Dermis microvascular lymphatic vessel endothelial cell (primary cell): ENCODE measurements at regions not wholly inside any gene's neighbourhood (a gene's known extent, or its start where the extent isn't known, plus 50 kb on each side); places are given as distances from the start of the nearest gene placed in this dataset.

Experiments
- DNase-seq, 2 donors: peaks; one replicate each; pipeline versions ENCODE4 v3.0.0 to v3.0.0-alpha.2; 2010; ENCODE audit warnings: low read depth in 2 of 2

DNA sequence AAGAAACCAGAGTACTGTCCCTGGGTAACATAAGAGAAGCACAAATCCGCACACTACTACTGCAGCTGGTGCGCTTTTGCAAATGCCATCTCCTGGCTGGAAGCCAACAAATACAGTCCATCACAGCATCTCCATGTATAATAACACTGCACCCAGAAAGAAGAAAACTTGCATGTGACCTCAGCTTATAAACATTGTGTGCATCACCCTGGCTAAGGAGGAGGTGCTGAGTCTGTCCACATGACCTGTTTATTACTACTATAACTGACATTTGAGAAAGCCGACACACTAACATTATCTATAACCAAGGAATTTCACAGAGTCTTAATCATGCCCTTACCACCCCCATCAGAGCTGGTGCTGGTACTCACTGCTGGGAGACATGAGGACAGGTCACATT lies 516.8 kb downstream of the CFAP47 start:
- no peak for DNase-seq

DNA sequence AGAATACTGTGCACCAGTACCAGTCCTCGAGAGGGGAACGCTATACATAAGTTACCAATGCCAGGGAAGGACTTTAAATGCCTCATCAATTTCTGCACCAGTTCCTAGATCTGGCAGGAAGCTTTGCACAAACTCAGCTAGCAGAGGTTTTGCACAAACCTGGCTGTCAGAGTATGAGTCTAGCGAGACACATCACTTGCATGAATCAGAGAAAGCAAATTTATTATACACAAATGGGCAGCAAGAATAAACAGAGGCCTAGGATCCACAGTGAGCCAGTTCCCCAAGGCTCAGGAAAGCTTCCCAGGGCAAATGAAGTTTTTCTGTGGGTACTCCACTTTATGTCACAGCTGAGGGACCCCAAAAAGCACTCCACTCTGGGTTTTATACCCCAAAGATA lies 523.5 kb downstream of the CFAP47 start:
- no peak for DNase-seq

DNA sequence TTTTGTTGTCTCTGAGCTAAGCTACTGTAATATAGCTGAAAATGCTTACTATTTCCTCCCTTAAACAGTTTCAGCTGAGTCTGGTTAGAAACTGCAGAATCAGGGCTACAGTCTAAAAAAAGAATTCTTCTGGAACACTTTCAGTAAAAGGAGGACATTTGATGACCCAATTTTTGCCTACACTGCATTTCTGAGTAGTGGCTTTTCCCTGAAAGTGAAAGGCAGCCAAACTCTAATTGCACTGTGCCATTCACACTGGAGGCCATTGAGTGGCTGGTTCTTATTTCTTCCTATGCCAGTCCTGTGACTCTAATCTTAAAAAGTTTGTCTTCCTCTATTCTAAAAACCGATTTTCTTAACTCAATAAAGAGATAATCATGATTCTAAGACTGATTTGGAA lies 526.0 kb downstream of the CFAP47 start:
- no peak for DNase-seq

DNA sequence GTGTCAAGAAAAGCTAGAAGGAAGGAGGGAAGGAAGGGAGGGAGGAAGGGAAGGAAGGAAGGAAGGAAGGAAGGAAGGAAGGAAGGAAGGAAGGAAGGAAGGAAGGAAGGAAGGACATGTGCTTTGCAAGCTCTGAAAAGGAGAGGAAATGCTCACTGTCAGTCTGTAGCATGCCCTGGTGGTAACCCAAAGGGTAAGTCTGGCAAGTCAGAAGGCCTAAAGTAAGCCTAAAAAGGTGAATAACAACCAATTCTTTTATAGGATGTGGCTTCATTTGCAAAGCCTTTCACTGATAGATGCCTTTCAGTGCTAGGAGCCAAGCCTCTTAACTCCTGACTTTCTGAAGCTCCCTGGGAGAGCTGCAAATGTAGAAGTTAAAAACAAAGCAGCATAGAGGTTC lies 542.6 kb downstream of the CFAP47 start:
- no peak for DNase-seq

DNA sequence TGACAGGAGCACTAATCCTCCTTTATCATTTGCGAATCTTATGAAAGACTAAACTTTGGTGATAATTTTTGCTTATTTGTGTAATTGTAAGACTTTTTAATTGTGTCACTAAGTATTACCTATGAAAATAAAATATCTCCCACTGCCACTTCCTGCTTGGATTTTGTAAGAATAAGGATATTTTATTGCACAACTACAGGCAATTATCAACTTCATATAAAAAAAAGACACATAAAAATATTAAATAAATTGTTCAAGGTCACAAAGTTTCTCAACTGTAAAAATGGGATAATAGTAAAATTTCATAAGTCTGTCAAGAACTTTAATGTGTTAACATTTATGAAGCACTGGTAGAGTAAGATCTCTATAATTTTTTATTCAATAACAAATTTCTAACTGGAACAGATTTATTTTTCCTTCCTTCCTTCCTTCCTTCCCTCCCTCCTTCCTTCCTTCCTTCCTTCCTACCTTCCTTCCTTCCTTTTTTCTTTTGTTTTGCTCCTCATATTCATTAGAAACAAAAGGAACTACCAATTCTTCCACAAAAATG lies 527.6 kb upstream of the FAM47C start:
- DNase-seq: no peak

DNA sequence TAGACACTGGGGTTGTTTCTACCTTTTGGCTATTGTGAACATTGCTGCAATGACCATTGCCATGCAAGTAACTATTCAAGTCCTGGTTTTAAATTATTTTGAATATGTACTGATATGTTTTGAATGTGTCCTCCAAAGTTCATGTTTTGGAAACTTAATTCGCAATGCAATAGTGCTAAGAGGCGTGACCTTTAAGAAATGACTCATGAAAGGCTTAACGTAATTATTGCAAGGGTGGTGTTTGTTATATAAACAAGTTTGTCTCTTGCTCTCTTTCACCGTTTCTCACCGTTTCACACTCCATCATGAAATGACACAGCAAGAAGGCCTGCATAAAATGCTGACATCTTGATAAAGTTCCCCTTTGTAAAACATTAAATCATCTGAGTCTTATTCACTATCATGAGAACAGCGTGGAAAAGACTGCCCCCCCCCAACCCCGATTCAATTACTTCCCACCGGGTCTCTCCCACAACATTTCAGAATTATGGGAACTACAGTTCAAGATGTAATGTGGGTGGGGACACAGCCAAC lies 506.9 kb upstream of the FAM47C start:
- DNase-seq: no peak

DNA sequence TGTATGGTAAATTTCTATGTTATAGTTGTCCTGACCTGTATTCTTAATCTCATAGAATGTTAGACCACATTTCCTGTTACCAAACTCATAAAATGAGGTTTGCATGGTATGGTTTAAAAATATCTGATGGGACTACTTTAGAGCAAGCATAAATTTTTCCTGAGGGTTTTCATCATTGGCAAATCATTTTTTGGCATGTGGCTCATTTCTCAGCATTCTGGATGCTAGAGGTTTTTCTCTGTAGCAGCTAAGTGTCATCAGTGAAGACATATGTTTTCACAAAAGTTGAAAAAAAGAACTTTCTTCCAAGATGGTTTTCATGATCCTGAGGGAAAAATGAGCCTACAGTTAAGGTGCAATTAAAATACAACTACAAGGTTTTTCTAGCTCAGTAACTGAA lies 503.5 kb upstream of the FAM47C start:
- DNase-seq: no peak

DNA sequence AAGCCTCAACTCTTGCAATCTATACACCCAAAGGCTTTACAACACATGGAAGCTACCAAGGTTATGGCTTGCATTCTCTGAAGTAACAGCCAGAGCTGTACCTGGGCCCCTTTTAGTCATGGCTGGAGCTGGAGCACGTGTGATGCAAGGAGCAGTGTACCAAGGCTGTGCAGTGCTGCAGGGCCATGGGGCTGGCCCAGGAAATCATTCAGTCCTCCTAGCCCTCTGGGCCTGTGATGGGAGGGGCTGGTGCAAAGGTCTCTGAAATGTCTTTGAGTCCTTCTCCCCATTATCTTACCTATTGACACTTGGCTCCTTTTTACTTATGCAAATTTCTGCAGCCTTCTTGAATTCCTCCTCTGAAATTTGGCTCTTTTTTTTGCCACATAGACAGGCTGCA lies 500.1 kb upstream of the FAM47C start:
- no peak for DNase-seq

DNA sequence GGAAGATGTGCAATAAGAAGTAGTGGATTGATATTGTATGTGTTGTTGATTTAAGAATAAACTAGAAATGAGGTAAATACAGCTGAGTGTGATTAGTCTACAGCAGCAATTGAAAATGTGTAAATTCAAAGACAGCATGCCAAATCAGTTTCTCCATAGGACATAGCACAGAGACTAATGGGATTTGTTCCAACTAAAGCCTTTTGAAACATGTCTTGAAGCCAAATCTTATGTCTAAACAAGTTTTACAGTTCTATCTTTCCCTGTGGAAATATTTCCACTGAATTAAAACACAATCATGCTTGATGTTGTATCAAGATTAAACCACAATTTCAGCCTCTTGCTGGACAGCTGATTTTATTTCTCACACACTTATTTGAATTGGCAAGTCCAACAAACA lies 497.4 kb upstream of the FAM47C start:
- DNase-seq: no peak

DNA sequence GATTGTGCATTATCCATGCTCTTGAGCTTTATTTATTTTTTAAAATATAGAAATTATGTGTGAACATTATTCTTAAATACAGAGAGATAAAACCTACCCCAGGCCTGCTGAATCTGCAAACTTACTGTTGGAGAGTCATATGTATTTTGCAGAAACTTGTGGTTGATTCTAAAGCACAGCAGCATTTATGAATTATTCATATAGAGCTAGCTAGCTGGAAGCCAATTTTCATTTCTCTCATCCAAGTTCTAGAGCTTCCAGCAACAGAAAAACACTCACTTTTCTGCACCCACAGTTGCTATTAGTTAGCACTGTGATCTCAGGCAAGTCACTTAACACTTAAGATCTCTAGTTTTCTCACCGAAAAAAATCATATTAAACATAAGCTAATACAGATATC lies 479.5 kb upstream of the FAM47C start:
- DNase-seq: no peak

DNA sequence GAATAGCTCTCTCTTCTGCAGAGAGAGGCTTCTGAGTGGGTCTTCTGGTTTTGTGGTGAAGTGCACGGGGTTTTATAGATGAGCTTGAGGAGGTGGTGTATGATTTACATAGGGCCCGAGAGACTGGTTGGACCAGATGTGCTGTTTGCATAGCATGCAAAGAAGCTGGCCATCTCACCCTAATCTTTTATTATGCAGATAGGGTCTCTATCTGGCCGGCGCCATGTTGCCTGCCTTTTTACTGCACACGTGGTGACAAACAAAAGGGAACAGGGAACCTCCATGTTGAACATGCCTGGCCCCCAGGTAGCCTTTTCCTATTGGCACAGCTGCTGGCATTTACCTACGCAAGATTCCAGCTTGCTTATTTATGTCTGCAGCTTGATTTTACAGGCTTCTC lies 473.3 kb upstream of the FAM47C start:
- DNase-seq: no peak

DNA sequence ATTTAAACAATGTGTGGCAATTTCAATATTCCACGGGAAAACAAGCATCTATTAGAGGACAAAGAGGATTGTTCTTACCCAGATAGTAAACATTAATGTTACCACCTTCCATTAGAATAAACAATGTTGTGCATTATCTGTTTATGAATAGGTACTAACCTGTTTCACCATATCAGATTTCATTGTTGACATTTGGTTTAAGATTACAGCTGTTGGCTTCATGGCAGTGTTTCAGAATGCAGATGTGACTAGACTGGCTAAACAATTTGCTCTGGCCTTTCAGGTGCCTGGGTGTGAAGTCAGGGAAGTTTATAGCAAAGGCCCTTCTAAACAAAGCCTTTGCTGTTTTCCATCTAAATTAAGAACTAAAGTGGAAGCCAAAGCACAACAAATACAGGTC lies 464.7 kb upstream of the FAM47C start:
- DNase-seq: no peak

DNA sequence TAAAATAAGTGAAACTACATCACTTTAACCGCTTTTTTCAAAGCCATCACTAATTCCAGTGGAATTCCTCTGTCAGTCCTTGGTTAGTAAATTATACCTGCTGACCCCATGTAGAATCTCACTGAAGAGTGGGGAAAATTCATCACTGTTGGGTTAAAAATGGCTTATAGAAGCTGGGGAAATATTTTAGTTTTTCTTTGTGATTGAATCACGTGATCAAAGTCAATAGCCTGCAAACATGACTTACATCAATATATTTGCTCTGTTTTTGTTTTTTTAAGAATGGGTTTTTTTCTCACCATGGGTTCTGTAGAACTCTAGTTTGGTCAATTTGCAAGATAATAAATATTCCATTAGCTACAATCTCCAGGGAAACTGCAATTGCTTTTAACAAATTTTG lies 445.2 kb upstream of the FAM47C start:
- DNase-seq: no peak

DNA sequence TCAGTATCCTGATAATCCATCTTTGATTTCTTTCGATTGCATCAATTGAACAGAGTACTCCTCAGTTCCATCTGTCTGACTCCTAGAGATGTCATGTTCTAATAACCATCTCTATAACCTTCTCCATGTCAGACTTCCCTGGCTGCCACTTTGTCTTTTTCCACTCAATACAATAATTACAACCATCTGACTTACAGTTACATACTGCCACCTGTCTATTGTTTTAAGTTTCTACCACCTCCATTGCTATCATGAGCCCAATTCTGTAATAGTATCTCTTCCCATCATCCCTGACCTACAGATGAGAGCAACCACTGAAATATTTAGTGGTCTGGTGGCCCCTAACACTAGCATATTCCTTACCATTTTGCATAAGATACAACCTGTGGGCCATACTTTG lies 439.2 kb upstream of the FAM47C start:
- no peak for DNase-seq

DNA sequence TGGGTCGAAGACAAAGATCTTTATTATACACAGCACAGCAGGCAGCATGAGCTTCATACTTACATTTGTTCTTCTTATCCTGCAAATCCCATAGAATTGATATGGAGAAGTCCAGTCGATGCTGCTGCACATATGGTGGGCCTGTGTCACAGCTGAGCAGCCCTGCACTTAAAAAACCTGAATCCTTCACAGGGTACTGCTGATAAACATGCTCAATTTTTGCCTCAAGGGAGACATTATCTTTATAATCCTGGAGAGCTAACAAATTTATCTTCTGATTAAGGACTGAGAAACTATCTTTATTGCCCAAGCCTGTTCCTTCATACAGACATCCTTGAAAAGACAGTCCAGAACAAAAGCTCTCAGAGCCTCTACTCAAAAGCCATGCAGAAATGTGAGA lies 434.4 kb upstream of the FAM47C start:
- no peak for DNase-seq

DNA sequence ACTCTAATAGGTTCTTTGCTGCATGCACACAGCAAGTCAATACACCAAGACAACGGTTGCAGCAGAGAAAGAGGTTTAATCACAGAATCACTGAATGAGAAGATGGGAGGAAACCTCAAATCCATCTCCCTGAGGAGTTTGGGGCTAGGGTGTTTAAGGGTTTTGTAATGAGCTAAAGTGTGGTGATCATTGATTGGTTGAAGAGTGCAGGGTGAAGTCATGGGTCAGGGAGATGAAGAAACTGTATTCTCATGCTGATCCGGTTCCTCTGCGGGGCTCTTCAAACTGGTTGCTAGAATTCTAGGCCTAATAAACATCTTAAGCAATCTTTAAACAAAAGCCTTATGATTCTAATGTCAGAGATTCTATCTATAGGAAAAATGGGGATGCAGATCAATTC lies 432.5 kb upstream of the FAM47C start:
- no peak for DNase-seq

DNA sequence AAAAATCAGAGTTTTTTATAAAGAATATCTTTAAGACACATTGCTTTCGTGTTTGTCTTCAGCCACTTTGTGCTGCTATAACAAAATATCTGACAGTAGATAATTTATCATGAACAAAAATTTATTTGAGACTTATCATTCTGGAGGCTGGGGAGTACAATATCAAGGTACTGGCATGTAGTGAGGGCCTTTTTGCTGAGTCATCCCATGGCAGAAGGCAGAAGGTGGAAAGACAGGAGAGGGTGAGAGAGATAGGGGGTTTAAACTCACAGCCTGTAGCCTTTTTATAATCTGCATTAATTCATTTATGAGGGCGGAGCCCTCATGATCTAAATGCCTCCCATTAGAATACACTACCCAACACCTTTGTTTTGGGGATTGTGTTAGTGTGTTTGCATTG lies 431.2 kb upstream of the FAM47C start:
- no peak for DNase-seq

DNA sequence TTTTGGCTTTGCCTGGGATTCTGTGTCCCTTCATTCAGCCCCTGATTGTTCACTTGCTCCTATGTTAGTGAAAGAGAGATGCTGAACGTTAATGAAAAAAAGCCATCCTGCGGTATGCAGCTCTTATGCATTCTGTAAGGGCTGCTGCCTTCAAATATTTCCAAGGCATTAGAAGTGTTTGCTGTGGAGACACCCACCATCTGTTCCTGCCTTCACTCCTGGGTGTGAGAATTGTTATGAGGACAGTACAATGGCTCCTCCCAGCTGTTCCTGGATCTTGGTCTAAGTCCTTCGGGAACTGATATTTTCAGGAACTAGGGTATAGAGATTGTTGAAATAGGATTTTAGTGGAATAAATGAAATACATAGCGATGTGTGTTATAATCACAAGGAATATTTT lies 427.1 kb upstream of the FAM47C start:
- DNase-seq: no peak

DNA sequence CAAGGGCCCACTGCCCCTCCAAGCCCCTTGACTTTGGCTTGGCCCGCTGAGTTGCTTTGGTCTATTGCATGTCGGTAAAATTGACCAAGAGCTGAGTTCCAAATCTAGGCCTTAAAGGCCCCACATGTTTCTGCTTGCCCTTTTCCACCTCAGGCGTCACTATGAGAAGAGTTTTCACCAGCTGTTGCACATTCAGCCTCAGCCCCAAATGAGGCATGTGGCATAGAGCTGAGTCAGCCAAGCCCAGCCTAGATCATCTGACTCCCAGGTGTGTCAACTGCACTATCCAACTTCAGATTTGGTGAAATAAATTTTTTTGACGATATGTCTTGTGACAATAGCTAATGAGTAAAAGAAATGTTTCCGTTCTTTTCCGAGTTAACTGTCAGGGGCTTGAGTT lies 424.5 kb upstream of the FAM47C start:
- no peak for DNase-seq

DNA sequence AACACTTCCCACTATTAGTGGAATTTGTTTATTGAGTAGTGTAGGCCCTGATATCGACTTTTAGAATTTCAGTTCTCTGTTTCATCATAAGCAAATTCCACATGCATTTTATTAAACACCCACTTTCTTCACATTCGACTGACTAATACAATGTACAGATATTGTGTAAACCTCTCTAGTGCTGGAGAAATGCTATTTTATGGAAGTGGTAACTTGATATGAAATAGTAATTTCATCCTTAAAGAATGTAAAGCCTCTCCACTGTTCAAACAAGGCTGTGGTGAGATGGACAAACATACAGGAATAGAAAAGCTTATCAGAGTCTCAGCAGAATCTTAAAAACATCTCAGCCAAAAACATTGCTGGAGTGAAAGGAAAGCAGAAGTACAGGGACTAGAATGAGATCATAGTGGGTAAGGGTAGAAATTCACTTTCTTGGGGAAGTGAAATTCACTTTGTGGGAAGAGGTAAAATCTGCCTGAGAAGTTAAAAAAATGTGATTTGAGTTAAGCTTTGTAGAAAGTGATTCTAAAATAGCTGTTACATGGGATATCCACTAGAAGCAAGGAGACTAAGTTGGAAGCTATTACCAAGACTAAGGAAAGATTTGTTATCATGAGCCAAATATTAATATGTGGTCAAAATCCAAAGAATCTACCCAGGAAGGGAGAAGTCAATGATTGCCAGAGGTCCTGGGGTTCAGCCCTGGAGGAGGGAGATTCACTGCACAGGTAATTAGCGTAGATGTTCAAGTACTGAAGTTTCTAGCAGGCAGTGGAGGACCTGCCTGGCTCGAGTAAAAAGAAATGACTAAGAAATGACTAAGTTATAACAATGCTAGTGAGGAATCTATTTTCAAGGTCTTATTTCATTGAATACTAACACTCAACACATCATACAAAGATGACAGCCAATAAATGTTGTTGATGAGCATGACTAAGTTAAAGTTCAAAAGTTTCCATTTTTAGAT lies 398.3 kb upstream of the FAM47C start:
- DNase-seq: no peak

DNA sequence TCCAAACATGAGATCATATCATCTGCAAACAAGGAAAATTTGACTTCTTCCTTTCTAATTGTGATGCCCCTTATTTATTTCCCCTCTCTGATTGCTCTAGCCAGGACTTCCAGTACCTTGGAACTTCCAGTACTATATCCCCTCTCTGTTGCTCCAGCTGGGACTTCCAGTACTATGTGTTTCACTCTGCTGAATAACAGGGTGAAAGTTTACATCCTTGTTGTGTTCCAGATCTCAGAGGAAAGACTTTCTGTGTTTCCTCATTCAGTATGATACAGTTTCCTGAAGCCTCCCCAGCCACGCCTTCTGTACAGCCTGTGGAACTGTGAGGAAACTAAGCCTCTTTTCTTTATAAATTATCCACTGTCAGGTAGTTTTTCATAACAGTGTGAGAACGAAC lies 381.3 kb upstream of the FAM47C start:
- peak in 1 of 2 donors; percentile 1 for DNase-seq

DNA sequence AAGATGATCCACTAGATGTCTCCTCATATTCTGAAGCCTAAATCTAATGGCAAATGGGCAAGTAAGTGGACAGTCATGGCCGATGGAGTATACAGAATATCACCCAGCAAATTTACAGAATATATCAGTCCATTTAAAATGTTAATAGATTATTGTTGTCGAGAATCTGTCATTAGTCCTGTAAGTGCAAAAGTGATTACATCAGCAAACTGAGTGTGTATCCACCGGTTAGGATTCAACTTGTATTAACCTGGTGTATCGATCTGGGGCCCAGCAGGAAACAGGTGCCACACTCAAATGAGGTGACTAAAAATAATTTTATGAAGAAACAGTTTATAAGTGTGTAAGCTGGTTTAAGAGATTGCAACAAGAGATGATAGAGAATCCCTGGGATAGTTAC lies 367.9 kb upstream of the FAM47C start:
- DNase-seq: no peak

DNA sequence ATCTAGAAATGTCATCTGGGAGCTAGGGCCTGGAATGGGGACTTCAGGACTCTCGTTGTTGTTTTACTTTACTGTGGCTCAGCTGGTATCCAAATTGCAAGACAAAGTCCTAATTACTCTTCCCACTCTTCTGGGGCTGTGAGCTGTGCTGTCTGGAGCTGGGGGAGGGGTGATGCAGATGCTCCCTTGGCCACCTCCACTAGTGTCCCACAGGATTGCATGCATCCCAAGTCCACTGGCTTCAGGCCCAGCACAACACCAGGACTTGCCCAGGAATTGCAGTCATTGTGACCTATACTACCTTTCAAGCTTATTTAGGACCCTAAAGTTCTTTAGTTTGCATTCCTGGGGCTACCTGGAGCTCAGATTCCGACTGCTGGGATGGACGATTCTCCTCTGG lies 366.1 kb upstream of the FAM47C start:
- DNase-seq: no peak
